Suprapubic skin (tissue), 4 donors: ENCODE measurements at regions not wholly inside any gene's neighbourhood (a gene's known extent, or its start where the extent isn't known, plus 50 kb on each side); places are given as distances from the start of the nearest gene placed in this dataset.

Source experiments
- EP300 ChIP-seq: sonication (generic); formaldehyde crosslinking; IDR thresholded peaks from one replicate; pipeline ENCODE4 v1.6.1; 2017; ENCODE audit warnings: antibody characterized with exemption
- POLR2A ChIP-seq, 2 donors: fragments of 450-650 bp; IDR thresholded peaks; one replicate each; pipeline ENCODE4 v1.6.1; 2017; ENCODE audit warnings: antibody characterized with exemption in 2 of 2, mild to moderate bottlenecking in 2 of 2, moderate library complexity in 2 of 2
- POLR2AphosphoS5 ChIP-seq, 3 donors: sonication (generic); formaldehyde crosslinking; IDR thresholded peaks; one replicate each; pipeline ENCODE4 v1.6.1; 2017; ENCODE audit warnings: antibody characterized with exemption in 3 of 3
- TF ChIP-seq, protein P1 (sequence below), 2 donors: fragments of 200-600 bp in 1 of 2; fragments of 450-650 bp in 1 of 2; sonication (generic) in 1 of 2; IDR thresholded peaks; one replicate each; pipeline ENCODE4 v1.5.1; 2016 to 2019; ENCODE audit warnings: antibody characterized with exemption in 2 of 2, mild to moderate bottlenecking in 1 of 2, moderate library complexity in 1 of 2

DNA sequence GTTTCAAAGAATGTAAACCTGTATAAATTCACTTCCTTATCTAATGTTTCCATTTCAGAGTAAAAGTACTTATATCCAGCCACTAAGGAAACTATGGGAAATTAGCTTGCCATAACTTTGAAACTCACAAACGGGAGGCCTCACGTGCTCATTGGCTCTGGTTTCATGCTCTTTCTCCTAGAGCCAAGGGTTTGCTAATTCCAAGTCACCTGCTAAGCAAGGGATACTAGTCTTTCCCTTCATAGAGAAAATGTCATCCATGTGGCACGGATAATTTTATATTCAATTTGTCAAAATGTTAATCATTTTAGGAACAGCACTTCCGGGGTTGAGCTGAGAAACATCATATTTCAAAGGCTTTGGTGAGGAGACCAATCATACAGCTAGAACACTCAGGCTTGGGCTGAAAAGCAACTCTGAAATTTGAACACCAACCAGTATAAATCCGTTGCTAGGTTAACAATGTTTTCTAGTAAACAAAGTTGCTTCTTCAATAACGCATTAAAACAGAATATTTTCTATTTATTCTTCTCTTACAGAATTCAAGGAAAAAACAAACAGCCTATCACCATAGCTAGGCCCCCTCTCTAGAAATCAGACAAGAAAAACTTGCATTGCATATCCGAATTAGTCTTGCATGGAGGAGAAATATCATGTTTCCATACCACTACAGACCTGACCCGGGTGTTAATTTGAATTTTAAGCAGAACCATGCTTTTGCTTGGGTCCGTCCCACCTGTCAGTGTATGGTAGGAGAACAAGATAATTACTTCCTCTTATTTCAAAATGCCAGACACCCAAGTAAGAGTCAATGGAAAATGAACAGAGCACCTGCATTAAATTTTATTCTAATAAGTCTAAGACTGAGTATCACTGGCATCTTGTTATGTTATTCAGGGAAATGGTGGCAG lies 196.1 kb upstream of the ESRRG start:
- TF ChIP-seq, protein P1, sequence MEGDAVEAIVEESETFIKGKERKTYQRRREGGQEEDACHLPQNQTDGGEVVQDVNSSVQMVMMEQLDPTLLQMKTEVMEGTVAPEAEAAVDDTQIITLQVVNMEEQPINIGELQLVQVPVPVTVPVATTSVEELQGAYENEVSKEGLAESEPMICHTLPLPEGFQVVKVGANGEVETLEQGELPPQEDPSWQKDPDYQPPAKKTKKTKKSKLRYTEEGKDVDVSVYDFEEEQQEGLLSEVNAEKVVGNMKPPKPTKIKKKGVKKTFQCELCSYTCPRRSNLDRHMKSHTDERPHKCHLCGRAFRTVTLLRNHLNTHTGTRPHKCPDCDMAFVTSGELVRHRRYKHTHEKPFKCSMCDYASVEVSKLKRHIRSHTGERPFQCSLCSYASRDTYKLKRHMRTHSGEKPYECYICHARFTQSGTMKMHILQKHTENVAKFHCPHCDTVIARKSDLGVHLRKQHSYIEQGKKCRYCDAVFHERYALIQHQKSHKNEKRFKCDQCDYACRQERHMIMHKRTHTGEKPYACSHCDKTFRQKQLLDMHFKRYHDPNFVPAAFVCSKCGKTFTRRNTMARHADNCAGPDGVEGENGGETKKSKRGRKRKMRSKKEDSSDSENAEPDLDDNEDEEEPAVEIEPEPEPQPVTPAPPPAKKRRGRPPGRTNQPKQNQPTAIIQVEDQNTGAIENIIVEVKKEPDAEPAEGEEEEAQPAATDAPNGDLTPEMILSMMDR (IDR thresholded peaks at IDR 0.05): no peak
- no peak for TF ChIP-seq POLR2AphosphoS5 (IDR thresholded peaks at IDR 0.05)
- no peak for TF ChIP-seq EP300
- no peak for TF ChIP-seq POLR2A (IDR thresholded peaks at IDR 0.05)
